ENCODE measurements at regions not wholly inside any gene's neighbourhood (a gene's known extent, or its start where the extent isn't known, plus 50 kb on each side); places are given as distances from the start of the nearest gene placed in this dataset.

DNA sequence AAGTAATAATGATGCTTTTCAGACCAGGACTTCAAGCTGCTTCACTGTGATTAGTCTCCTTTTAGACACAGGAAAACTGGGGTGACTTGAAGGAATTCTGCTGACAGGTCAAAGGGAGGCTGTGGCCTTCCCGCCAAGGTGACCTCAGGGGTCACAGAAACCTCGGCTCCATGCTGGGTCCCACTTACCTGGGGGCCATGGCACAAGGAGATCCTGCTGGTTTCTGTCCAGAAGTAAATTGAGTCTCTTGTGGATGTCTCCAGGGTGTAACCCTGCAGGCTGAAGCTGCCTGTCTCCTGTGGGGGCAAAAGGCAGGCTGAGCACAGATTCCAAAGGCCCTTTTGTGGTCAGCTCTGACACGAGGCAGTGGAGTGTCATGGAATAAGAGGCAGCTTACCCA is 138.7 kb upstream of the MED13L start:
- TF ChIP-seq, protein P1, sequence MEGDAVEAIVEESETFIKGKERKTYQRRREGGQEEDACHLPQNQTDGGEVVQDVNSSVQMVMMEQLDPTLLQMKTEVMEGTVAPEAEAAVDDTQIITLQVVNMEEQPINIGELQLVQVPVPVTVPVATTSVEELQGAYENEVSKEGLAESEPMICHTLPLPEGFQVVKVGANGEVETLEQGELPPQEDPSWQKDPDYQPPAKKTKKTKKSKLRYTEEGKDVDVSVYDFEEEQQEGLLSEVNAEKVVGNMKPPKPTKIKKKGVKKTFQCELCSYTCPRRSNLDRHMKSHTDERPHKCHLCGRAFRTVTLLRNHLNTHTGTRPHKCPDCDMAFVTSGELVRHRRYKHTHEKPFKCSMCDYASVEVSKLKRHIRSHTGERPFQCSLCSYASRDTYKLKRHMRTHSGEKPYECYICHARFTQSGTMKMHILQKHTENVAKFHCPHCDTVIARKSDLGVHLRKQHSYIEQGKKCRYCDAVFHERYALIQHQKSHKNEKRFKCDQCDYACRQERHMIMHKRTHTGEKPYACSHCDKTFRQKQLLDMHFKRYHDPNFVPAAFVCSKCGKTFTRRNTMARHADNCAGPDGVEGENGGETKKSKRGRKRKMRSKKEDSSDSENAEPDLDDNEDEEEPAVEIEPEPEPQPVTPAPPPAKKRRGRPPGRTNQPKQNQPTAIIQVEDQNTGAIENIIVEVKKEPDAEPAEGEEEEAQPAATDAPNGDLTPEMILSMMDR (IDR thresholded peaks at IDR 0.05; ENCODE audit: poor library complexity): no peak
- no peak for TF ChIP-seq EZH2 (IDR thresholded peaks at IDR 0.05; ENCODE audit: borderline replicate concordance)

All from hepatocyte (in vitro differentiated cells).